Suprapubic skin (tissue), 3 donors: ENCODE measurements at regions not wholly inside any gene's neighbourhood (a gene's known extent, or its start where the extent isn't known, plus 50 kb on each side); places are given as distances from the start of the nearest gene placed in this dataset.

Experiments
- CTCF ChIP-seq, 2 donors: fragments of 200-600 bp in 1 of 2; fragments of 450-650 bp in 1 of 2; sonication (generic) in 1 of 2; IDR thresholded peaks; one replicate each; pipeline ENCODE4 v1.5.1; 2016 to 2019; ENCODE audit warnings: antibody characterized with exemption in 2 of 2, mild to moderate bottlenecking in 1 of 2, moderate library complexity in 1 of 2
- POLR2AphosphoS5 ChIP-seq, 3 donors: sonication (generic); formaldehyde crosslinking; IDR thresholded peaks; one replicate each; pipeline ENCODE4 v1.6.1; 2017; ENCODE audit warnings: antibody characterized with exemption in 3 of 3

DNA sequence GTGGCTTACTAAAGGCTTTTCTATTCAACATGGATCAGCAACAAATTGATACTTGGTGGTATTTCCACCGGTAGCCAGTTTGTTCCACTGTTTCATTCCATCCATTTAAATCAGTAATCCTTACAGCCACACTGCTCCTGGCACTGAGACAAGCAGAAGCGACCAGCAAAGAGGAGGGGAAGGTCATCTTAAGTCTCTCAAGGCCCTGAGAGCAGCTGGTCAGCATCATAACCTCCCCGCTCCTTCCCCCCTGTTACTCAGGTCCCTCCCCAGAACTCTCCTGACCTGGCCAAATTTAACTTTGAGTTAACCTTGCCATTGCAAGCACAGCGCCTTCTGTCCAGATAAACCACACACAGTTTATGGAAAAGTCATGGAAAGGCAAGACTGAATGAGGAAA, 331.3 kb upstream of the KLF3 start:
- TF ChIP-seq CTCF (IDR thresholded peaks at IDR 0.05) (no peak), POLR2AphosphoS5 (IDR thresholded peaks at IDR 0.05) (no peak)
